ENCODE measurements at regions not wholly inside any gene's neighbourhood (a gene's known extent, or its start where the extent isn't known, plus 50 kb on each side); places are given as distances from the start of the nearest gene placed in this dataset.
"Not testable (repeated sequence)": the region's sequence is repeated elsewhere in the genome, so short reads cannot be mapped to it uniquely, and the experiment has no call there.

- WGBS = 12% methylated on average over 7 of the region's 10 CpGs
- peak overlapping the region; percentile 66 for H3K9ac ChIP-seq (ENCODE audit: low read depth, low read length)
- no peaks in the 10 kb centered on the region for H3K36me3 ChIP-seq (ENCODE audit: insufficient read depth, low read length)
- peaks cover 53% of the 10 kb centered on the region for H3K4me1 ChIP-seq (ENCODE audit: insufficient read depth, low read length)
- H3K27ac ChIP-seq (ENCODE audit: low read depth, low read length) = peak overlapping the region; percentile 94
- peak overlapping the region; percentile 39 for H3K4me3 ChIP-seq (ENCODE audit: low read length)
- H3K27me3 ChIP-seq (ENCODE audit: insufficient read depth, low read length) = no peaks in the 10 kb centered on the region
- H3K9me3 ChIP-seq (ENCODE audit: insufficient read depth, low read depth, low read length) = peaks cover 4% of the 10 kb centered on the region; the same call in 1 of the 2 replicates
These were observed 299.7 kb upstream of the SGCG start for GRCh38 chr13:22880741-22881720.

DNA sequence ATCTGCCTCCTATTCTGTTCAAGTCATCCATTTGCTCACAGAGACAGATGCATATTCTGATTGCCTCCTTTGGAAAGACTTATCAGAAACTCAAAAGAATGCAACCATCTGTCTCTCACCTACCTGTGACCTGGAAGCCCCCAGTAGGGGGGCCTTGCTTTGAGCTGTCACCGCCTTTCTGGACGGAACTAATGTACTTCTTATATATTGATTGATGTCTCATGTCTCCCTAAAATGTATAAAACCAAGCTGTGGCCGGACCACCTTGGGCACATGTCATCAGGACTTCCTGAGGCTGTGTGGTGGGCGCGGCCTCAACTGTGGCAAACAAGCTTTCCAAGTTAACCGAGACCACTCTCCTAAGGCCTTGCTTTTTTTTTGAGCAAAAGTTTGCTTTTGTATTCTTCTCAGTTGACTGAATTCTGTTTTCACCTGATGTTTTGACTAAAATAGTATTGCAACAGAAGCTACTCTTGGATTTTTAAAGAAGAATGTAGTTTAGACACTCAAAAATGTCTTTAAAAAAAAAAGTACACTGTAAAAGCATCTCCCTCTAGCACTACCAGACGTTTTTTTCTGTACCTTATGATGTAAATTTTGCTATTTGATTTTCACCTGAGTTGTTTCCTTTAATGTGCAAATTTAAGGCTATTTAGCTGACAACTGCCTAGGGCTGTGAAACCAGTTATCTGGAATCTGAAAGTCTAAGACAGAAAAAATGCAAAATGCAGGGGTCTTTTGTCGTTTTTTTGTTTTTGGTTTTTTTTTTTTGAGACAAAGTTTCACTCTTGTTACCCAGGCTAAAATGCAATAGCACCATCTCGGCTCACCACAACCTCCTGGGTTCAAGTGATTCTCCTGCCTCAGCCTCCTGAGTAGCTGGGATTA lies 298.8 kb upstream of the SGCG start:
- Histone ChIP-seq H3K9ac (ENCODE audit: low read depth, low read length) (peak overlapping the region; percentile 66), H3K4me1 (ENCODE audit: insufficient read depth, low read length) (peaks cover 59% of the 10 kb centered on the region), H3K27ac (ENCODE audit: low read depth, low read length) (peak overlapping the region; percentile 94), H3K4me3 (ENCODE audit: low read length) (peak overlapping the region; percentile 39; the same call in 1 of the 2 replicates)
- H3K36me3 ChIP-seq (ENCODE audit: insufficient read depth, low read length); H3K27me3 ChIP-seq (ENCODE audit: insufficient read depth, low read length); H3K9me3 ChIP-seq (ENCODE audit: insufficient read depth, low read depth, low read length): not testable (repeated sequence)
- WGBS = 10% methylated on average over 9 of the region's 9 CpGs

- H3K27me3 ChIP-seq (ENCODE audit: insufficient read depth, low read length) = no peaks in the 10 kb centered on the region
- WGBS = 73% methylated on average over 5 of the region's 7 CpGs
- no peaks in the 10 kb centered on the region for H3K9me3 ChIP-seq (ENCODE audit: insufficient read depth, low read depth, low read length)
- H3K27ac ChIP-seq (ENCODE audit: low read depth, low read length) = peak overlapping the region; percentile 94
- H3K36me3 ChIP-seq (ENCODE audit: insufficient read depth, low read length) = no peaks in the 10 kb centered on the region
- H3K4me1 ChIP-seq (ENCODE audit: insufficient read depth, low read length) = peaks cover 60% of the 10 kb centered on the region
- no peak overlapping the region; the same call in 1 of the 2 replicates for H3K4me3 ChIP-seq (ENCODE audit: low read length)
- no peak overlapping the region for H3K9ac ChIP-seq (ENCODE audit: low read depth, low read length)
These were observed 297.4 kb upstream of the SGCG start for GRCh38 chr13:22883262-22883840.

DNA sequence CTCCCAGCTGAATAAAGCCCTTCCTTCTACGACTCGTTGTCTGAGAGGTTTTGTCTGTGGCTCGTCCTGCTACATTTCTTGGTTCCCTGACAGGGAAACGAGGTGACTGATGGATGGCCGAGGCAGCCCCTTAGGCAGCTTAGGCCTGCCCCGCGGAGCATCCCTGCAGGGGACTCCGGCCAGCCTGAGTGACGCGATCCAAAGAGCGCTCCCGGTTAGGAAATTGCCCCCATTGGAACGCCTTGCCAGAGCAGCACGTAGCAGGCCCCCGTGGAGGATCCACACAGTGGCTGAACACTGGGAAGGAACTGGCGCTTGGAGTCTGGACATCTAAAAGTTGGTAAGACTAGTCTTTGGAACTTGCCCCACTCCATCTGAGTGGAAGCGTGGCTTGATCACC lies 296.8 kb upstream of the SGCG start:
- Histone ChIP-seq H3K9me3 (ENCODE audit: insufficient read depth, low read depth, low read length) (no peaks in the 10 kb centered on the region), H3K36me3 (ENCODE audit: insufficient read depth, low read length) (no peaks in the 10 kb centered on the region), H3K9ac (ENCODE audit: low read depth, low read length) (no peak overlapping the region), H3K27ac (ENCODE audit: low read depth, low read length) (peak overlapping the region; percentile 16; the same call in 1 of the 2 replicates), H3K4me1 (ENCODE audit: insufficient read depth, low read length) (peaks cover 59% of the 10 kb centered on the region), H3K27me3 (ENCODE audit: insufficient read depth, low read length) (no peaks in the 10 kb centered on the region), H3K4me3 (ENCODE audit: low read length) (peak overlapping the region; percentile 10; the same call in 1 of the 2 replicates)
- WGBS = 47% methylated on average over 17 of the region's 17 CpGs

- H3K36me3 ChIP-seq (ENCODE audit: insufficient read depth, low read length); H3K27me3 ChIP-seq (ENCODE audit: insufficient read depth, low read length); H3K27ac ChIP-seq (ENCODE audit: low read depth, low read length); H3K9ac ChIP-seq (ENCODE audit: low read depth, low read length); H3K4me3 ChIP-seq (ENCODE audit: low read length): not testable (repeated sequence)
- Histone ChIP-seq H3K4me1 (ENCODE audit: insufficient read depth, low read length) (peaks cover 43% of the 10 kb centered on the region), H3K9me3 (ENCODE audit: insufficient read depth, low read depth, low read length) (peaks cover 12% of the 10 kb centered on the region)
- 86% methylated on average over 8 of the region's 8 CpGs for WGBS
These were observed 294.7 kb upstream of the SGCG start for GRCh38 chr13:22886061-22886460.

- WGBS = 94% methylated on average over 5 of the region's 5 CpGs
- Histone ChIP-seq H3K9me3 (ENCODE audit: insufficient read depth, low read depth, low read length) (peaks cover 20% of the 10 kb centered on the region), H3K4me1 (ENCODE audit: insufficient read depth, low read length) (peaks cover 16% of the 10 kb centered on the region)
- H3K36me3 ChIP-seq (ENCODE audit: insufficient read depth, low read length); H3K4me3 ChIP-seq (ENCODE audit: low read length); H3K9ac ChIP-seq (ENCODE audit: low read depth, low read length); H3K27ac ChIP-seq (ENCODE audit: low read depth, low read length); H3K27me3 ChIP-seq (ENCODE audit: insufficient read depth, low read length): not testable (repeated sequence)
These were observed 291.4 kb upstream of the SGCG start for GRCh38 chr13:22889376-22889775.

GRCh38 chr13:22893204-22893603 lies 287.6 kb upstream of the SGCG start:
- peaks cover 20% of the 10 kb centered on the region for H3K9me3 ChIP-seq (ENCODE audit: insufficient read depth, low read depth, low read length)
- WGBS = 94% methylated on average over 4 of the region's 4 CpGs
- H3K27ac ChIP-seq (ENCODE audit: low read depth, low read length) = no peak overlapping the region
- H3K4me1 ChIP-seq (ENCODE audit: insufficient read depth, low read length) = peaks cover 24% of the 10 kb centered on the region
- H3K9ac ChIP-seq (ENCODE audit: low read depth, low read length) = no peak overlapping the region
- H3K36me3 ChIP-seq (ENCODE audit: insufficient read depth, low read length) = no peaks in the 10 kb centered on the region
- H3K4me3 ChIP-seq (ENCODE audit: low read length) = no peak overlapping the region
- no peaks in the 10 kb centered on the region for H3K27me3 ChIP-seq (ENCODE audit: insufficient read depth, low read length)

GRCh38 chr13:22893777-22894176 lies 287.0 kb upstream of the SGCG start:
- Histone ChIP-seq H3K9ac (ENCODE audit: low read depth, low read length) (no peak overlapping the region), H3K27me3 (ENCODE audit: insufficient read depth, low read length) (no peaks in the 10 kb centered on the region), H3K4me1 (ENCODE audit: insufficient read depth, low read length) (peaks cover 24% of the 10 kb centered on the region), H3K27ac (ENCODE audit: low read depth, low read length) (no peak overlapping the region), H3K9me3 (ENCODE audit: insufficient read depth, low read depth, low read length) (peaks cover 22% of the 10 kb centered on the region), H3K36me3 (ENCODE audit: insufficient read depth, low read length) (no peaks in the 10 kb centered on the region), H3K4me3 (ENCODE audit: low read length) (no peak overlapping the region)
- WGBS = 84% methylated on average over 2 of the region's 2 CpGs

GRCh38 chr13:22897571-22898314 lies 283.0 kb upstream of the SGCG start:
- H3K27ac ChIP-seq (ENCODE audit: low read depth, low read length) = no peak overlapping the region
- WGBS = 93% methylated on average over 39 of the region's 39 CpGs
- H3K4me3 ChIP-seq (ENCODE audit: low read length) = no peak overlapping the region
- 0 out of 2 replicates have a peak, but pooled peaks cover 5% of the 10 kb centered on the region for H3K36me3 ChIP-seq (ENCODE audit: insufficient read depth, low read length)
- peaks cover 24% of the 10 kb centered on the region for H3K4me1 ChIP-seq (ENCODE audit: insufficient read depth, low read length)
- H3K27me3 ChIP-seq (ENCODE audit: insufficient read depth, low read length) = no peaks in the 10 kb centered on the region
- no peak overlapping the region for H3K9ac ChIP-seq (ENCODE audit: low read depth, low read length)
- H3K9me3 ChIP-seq (ENCODE audit: insufficient read depth, low read depth, low read length) = peaks cover 32% of the 10 kb centered on the region

DNA sequence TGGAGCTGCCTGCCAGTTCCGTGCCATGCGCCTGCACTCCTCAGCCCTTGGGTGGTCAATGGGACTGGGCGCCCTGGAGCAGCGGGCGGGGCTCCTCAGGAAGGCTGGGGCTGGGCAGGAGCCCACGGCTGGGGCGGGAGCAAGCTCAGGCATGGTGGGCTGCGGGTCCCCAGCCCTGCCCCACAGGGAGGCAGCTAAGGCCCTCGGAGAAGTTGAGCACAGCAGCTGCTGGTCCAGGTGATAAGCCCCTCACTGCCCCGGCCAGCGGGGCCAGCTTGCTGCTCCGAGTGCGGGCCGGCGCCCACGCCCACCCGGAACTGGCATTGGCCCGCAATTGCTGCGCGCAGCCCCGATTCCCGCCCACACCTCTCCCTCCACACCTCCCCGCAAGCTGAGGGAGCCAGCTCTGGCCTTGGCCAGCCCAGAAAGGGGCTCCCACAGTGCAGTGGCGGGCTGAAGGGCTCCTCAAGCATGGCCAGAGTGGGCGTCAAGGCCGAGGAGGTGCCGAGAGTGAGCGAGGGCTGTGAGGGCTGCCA lies 280.3 kb upstream of the SGCG start:
- H3K9me3 ChIP-seq (ENCODE audit: insufficient read depth, low read depth, low read length) = peaks cover 38% of the 10 kb centered on the region
- H3K27me3 ChIP-seq (ENCODE audit: insufficient read depth, low read length); H3K4me1 ChIP-seq (ENCODE audit: insufficient read depth, low read length); H3K36me3 ChIP-seq (ENCODE audit: insufficient read depth, low read length); H3K27ac ChIP-seq (ENCODE audit: low read depth, low read length); H3K4me3 ChIP-seq (ENCODE audit: low read length); H3K9ac ChIP-seq (ENCODE audit: low read depth, low read length): not testable (repeated sequence)
- 89% methylated on average over 28 of the region's 28 CpGs for WGBS
